ENCODE measurements at regions not wholly inside any gene's neighbourhood (a gene's known extent, or its start where the extent isn't known, plus 50 kb on each side); places are given as distances from the start of the nearest gene placed in this dataset.
"Not testable (repeated sequence)": the region's sequence is repeated elsewhere in the genome, so short reads cannot be mapped to it uniquely, and the experiment has no call there.

- intact Hi-C loops (cut with DNase I), result no loop called here
- H3K4me3 ChIP-seq, result no peak overlapping the region
- no peaks in the 10 kb centered on the region for H3K4me1 ChIP-seq
- no peak overlapping the region for H3K27ac ChIP-seq (replicated peaks in 1 of 4)
- DNase-seq (ENCODE audit: extremely low spot score), result no peak
- TF ChIP-seq CTCF (IDR thresholded peaks at IDR 0.05) (no peak), EP300 (IDR thresholded peaks at IDR 0.05) (no peak), POLR2AphosphoS5 (IDR thresholded peaks at IDR 0.05) (no peak), POLR2A (IDR thresholded peaks at IDR 0.05; ENCODE audit: low read depth) (no peak)
- no peaks in the 10 kb centered on the region for H3K27me3 ChIP-seq
- H3K9me3 ChIP-seq, result no peaks in the 10 kb centered on the region
- H3K36me3 ChIP-seq, result no peaks in the 10 kb centered on the region
- 74% methylated on average over 3 of the region's 3 CpGs for WGBS
Observed at GRCh38 chr9:29625931-29626330, 2052.7 kb upstream of the C9orf72 start.

GRCh38 chr9:29628856-29629255 lies 2055.6 kb upstream of the C9orf72 start:
- intact Hi-C loops (cut with DNase I); H3K36me3 ChIP-seq; H3K27me3 ChIP-seq; H3K4me1 ChIP-seq; DNase-seq (ENCODE audit: extremely low spot score); H3K4me3 ChIP-seq; H3K9me3 ChIP-seq; H3K27ac ChIP-seq (replicated peaks in 1 of 4): not testable (repeated sequence)
- WGBS, result 77% methylated on average over 1 of the region's 1 CpG

GRCh38 chr9:29637471-29638237 lies 2064.4 kb upstream of the C9orf72 start:
- no peak overlapping the region for H3K27ac ChIP-seq (replicated peaks in 1 of 4)
- no peak overlapping the region for H3K4me3 ChIP-seq
- H3K27me3 ChIP-seq, result no peaks in the 10 kb centered on the region
- H3K36me3 ChIP-seq, result no peaks in the 10 kb centered on the region
- 82% methylated on average over 3 of the region's 3 CpGs for WGBS
- no peak for TF ChIP-seq POLR2A (IDR thresholded peaks at IDR 0.05; ENCODE audit: low read depth)
- TF ChIP-seq POLR2AphosphoS5 (IDR thresholded peaks at IDR 0.05), result no peak
- no peak for TF ChIP-seq CTCF (IDR thresholded peaks at IDR 0.05)
- TF ChIP-seq EP300 (IDR thresholded peaks at IDR 0.05), result no peak
- no peak for DNase-seq (ENCODE audit: extremely low spot score)
- no peaks in the 10 kb centered on the region for H3K4me1 ChIP-seq
- intact Hi-C loops (cut with DNase I), result no loop called here
- no peaks in the 10 kb centered on the region for H3K9me3 ChIP-seq

DNA sequence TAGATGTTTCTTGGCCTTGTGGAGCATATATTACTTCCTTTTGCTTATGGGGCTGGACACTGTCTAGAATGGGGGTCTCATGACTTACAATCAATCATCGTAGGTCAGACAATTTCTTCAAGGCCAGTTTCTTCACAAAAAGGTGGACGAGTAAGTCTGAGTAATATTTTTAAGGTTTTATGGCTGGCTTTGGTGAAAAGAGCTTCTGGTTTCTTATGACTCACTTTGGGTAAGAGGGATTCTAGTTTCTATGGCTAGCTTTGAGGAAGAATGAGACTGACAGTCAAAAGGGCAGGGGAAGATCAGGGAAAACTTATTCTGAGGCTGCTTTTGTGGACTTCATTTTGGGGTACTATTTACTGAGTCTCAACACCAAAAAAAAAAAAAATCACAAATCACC lies 2067.2 kb upstream of the C9orf72 start:
- Histone ChIP-seq H3K27ac (replicated peaks in 1 of 4) (no peak overlapping the region), H3K4me1 (no peaks in the 10 kb centered on the region), H3K27me3 (no peaks in the 10 kb centered on the region), H3K9me3 (no peaks in the 10 kb centered on the region), H3K4me3 (no peak overlapping the region), H3K36me3 (no peaks in the 10 kb centered on the region)
- DNase-seq (ENCODE audit: extremely low spot score), result no peak
- intact Hi-C loops (cut with DNase I), result no loop called here
- TF ChIP-seq POLR2A (IDR thresholded peaks at IDR 0.05; ENCODE audit: low read depth) (no peak), EP300 (IDR thresholded peaks at IDR 0.05) (no peak), POLR2AphosphoS5 (IDR thresholded peaks at IDR 0.05) (no peak), CTCF (IDR thresholded peaks at IDR 0.05) (no peak)
- whole genome bisulfite sequencing, result 90% methylated on average over 2 of the region's 2 CpGs

GRCh38 chr9:29644514-29644913 lies 2071.2 kb upstream of the C9orf72 start:
- DNase-seq (ENCODE audit: extremely low spot score), result no peak
- intact Hi-C loops (cut with DNase I), result no loop called here
- no peak overlapping the region for H3K27ac ChIP-seq (replicated peaks in 1 of 4)
- no peak overlapping the region for H3K4me3 ChIP-seq
- H3K4me1 ChIP-seq, result no peaks in the 10 kb centered on the region
- TF ChIP-seq POLR2A (IDR thresholded peaks at IDR 0.05; ENCODE audit: low read depth), result no peak
- TF ChIP-seq EP300 (IDR thresholded peaks at IDR 0.05), result no peak
- TF ChIP-seq POLR2AphosphoS5 (IDR thresholded peaks at IDR 0.05), result no peak
- no peaks in the 10 kb centered on the region for H3K36me3 ChIP-seq
- H3K27me3 ChIP-seq, result no peaks in the 10 kb centered on the region
- H3K9me3 ChIP-seq, result no peaks in the 10 kb centered on the region

DNA sequence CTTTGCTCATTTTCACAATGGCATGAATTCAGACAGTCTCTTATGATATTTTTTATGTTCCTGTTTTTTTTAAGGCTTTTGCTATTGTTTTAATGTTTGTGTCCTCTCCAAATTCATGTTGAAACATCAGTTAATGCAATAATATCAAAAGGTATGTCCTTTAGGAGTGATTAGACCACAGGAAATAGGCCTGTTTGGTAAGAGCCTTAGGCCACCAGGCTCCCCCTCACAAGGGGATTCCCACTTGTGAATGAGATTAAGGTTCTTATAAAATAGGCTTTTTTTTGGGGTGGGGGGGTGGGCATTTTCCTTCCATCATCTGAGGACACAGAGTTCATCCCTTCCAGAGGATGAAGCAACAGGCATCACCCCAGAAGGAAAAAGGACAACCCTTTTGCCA lies 2074.2 kb upstream of the C9orf72 start:
- no peaks in the 10 kb centered on the region for H3K4me1 ChIP-seq
- no peak overlapping the region for H3K27ac ChIP-seq (replicated peaks in 1 of 4)
- no peaks in the 10 kb centered on the region for H3K9me3 ChIP-seq
- intact Hi-C loops (cut with DNase I), result no loop called here
- H3K4me3 ChIP-seq, result no peak overlapping the region
- H3K36me3 ChIP-seq, result no peaks in the 10 kb centered on the region
- TF ChIP-seq CTCF (IDR thresholded peaks at IDR 0.05) (no peak), POLR2AphosphoS5 (IDR thresholded peaks at IDR 0.05) (no peak), EP300 (IDR thresholded peaks at IDR 0.05) (no peak), POLR2A (IDR thresholded peaks at IDR 0.05; ENCODE audit: low read depth) (no peak)
- H3K27me3 ChIP-seq, result no peaks in the 10 kb centered on the region
- no peak for DNase-seq (ENCODE audit: extremely low spot score)

All from esophagus muscularis mucosa (tissue), 4 donors.